ENCODE measurements at regions not wholly inside any gene's neighbourhood (a gene's known extent, or its start where the extent isn't known, plus 50 kb on each side); places are given as distances from the start of the nearest gene placed in this dataset.

- no peak overlapping the region for H3K27ac ChIP-seq
- H3K4me1 ChIP-seq, result no peaks in the 10 kb centered on the region
- H3K4me3 ChIP-seq, result no peak overlapping the region
- TF ChIP-seq POLR2AphosphoS5 (IDR thresholded peaks at IDR 0.05; ENCODE audit: insufficient read depth in 1 of 2, low read depth in 1 of 2) (no peak), POLR2A (IDR thresholded peaks at IDR 0.05) (no peak), CTCF (IDR thresholded peaks at IDR 0.05) (no peak)
- H3K27me3 ChIP-seq, result no peaks in the 10 kb centered on the region
- intact Hi-C loops (cut with DNase I), result no loop called here
- H3K9me3 ChIP-seq, result no peaks in the 10 kb centered on the region
- no peak for DNase-seq (ENCODE audit: extremely low spot score in 2 of 2)
- H3K36me3 ChIP-seq, result no peaks in the 10 kb centered on the region
Observed at GRCh38 chr16:5427571-5427970, 330.0 kb upstream of the EEF2KMT start.

GRCh38 chr16:5422643-5423496 lies 325.3 kb upstream of the EEF2KMT start:
- Histone ChIP-seq H3K9me3 (no peaks in the 10 kb centered on the region), H3K27ac (no peak overlapping the region), H3K4me1 (no peaks in the 10 kb centered on the region), H3K36me3 (no peaks in the 10 kb centered on the region), H3K27me3 (no peaks in the 10 kb centered on the region), H3K4me3 (no peak overlapping the region)
- intact Hi-C loops (cut with DNase I), result no loop called here
- DNase-seq (ENCODE audit: extremely low spot score in 2 of 2), result no peak
- no peak for TF ChIP-seq POLR2A (IDR thresholded peaks at IDR 0.05)
- no peak for TF ChIP-seq CTCF (IDR thresholded peaks at IDR 0.05)
- TF ChIP-seq POLR2AphosphoS5 (IDR thresholded peaks at IDR 0.05; ENCODE audit: insufficient read depth in 1 of 2, low read depth in 1 of 2), result no peak

DNA sequence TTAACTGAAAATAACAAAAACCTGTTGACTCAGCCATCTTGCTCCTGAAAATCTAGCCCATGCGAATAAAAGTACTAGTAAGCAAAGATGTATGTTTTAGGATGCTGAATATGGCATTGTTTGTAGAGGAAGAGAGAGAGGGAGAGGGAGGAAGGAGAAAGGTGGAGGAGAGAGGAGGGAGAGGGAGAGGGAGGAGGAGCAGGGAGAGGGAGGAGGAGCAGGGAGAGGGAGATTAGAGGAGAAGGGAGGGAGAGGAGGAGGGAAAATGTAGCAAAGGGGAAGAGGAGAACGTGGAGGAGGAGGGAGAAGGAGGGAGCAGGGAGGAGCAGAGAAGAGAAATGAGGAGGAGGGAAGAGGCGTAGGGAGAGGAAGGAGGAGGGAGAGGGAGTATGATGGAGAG lies 324.5 kb upstream of the EEF2KMT start:
- H3K27me3 ChIP-seq, result no peaks in the 10 kb centered on the region
- no peak overlapping the region for H3K27ac ChIP-seq
- H3K36me3 ChIP-seq, result no peaks in the 10 kb centered on the region
- no peaks in the 10 kb centered on the region for H3K9me3 ChIP-seq
- intact Hi-C loops (cut with DNase I), result no loop called here
- no peak for DNase-seq (ENCODE audit: extremely low spot score in 2 of 2)
- TF ChIP-seq POLR2A (IDR thresholded peaks at IDR 0.05) (no peak), POLR2AphosphoS5 (IDR thresholded peaks at IDR 0.05; ENCODE audit: insufficient read depth in 1 of 2, low read depth in 1 of 2) (no peak), CTCF (IDR thresholded peaks at IDR 0.05) (no peak)
- H3K4me1 ChIP-seq, result no peaks in the 10 kb centered on the region
- H3K4me3 ChIP-seq, result no peak overlapping the region

- Histone ChIP-seq H3K4me3 (no peak overlapping the region), H3K27me3 (no peaks in the 10 kb centered on the region), H3K4me1 (no peaks in the 10 kb centered on the region), H3K9me3 (no peaks in the 10 kb centered on the region), H3K27ac (no peak overlapping the region), H3K36me3 (no peaks in the 10 kb centered on the region)
- TF ChIP-seq POLR2AphosphoS5 (IDR thresholded peaks at IDR 0.05; ENCODE audit: insufficient read depth in 1 of 2, low read depth in 1 of 2), result no peak
- TF ChIP-seq CTCF (IDR thresholded peaks at IDR 0.05), result no peak
- no peak for TF ChIP-seq POLR2A (IDR thresholded peaks at IDR 0.05)
- DNase-seq (ENCODE audit: extremely low spot score in 2 of 2), result no peak
- intact Hi-C loops (cut with DNase I), result no loop called here
Observed at GRCh38 chr16:5416013-5416412, 318.4 kb upstream of the EEF2KMT start.

DNA sequence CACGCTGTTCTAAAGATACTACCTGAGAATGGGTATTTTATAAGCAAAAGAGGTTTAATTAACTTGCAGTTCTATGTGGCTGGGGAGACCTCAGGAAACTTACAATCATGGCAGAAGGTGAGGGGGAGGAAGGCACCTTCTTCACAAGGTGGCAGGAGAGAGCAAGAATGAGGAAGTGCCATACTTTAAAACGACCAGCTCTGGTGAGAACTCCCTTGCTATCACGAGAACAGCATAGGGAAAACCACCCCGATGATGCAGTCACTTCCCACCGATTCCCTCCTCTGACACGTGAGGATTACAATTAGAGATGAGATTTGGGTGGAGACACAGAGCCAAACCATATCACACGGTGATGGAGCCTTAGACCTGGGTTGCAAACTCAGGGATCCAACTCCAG lies 317.5 kb upstream of the EEF2KMT start:
- no peak for DNase-seq (ENCODE audit: extremely low spot score in 2 of 2)
- Histone ChIP-seq H3K4me3 (no peak overlapping the region), H3K9me3 (no peaks in the 10 kb centered on the region), H3K27me3 (no peaks in the 10 kb centered on the region), H3K36me3 (no peaks in the 10 kb centered on the region), H3K27ac (no peak overlapping the region), H3K4me1 (no peaks in the 10 kb centered on the region)
- TF ChIP-seq POLR2A (IDR thresholded peaks at IDR 0.05) (no peak), CTCF (IDR thresholded peaks at IDR 0.05) (no peak), POLR2AphosphoS5 (IDR thresholded peaks at IDR 0.05; ENCODE audit: insufficient read depth in 1 of 2, low read depth in 1 of 2) (no peak)
- intact Hi-C loops (cut with DNase I), result no loop called here

Measured in vagina (tissue), 2 donors.